ENCODE measurements at regions not wholly inside any gene's neighbourhood (a gene's known extent, or its start where the extent isn't known, plus 50 kb on each side); places are given as distances from the start of the nearest gene placed in this dataset.

GRCh38 chr18:34292594-34292993 is 67.9 kb upstream of the NOL4 start:
- 80% methylated on average over 2 of the region's 2 CpGs; no CpG with 5 or more reads in 1 of the 2 experiments for WGBS, 2 experiments (ENCODE audit: extremely low coverage in 1 of 2, insufficient coverage in 1 of 2, insufficient read length in 1 of 2, insufficient replicate concordance in 2 of 2, low coverage in 1 of 2, low lambda C conversion rate in 2 of 2, missing lambda C conversion rate in 1 of 2)
- no peak overlapping the region for H2AK5ac ChIP-seq (ENCODE audit: low read depth, low read length)
- peaks cover 3 to 13% of the 10 kb centered on the region in 2 experiments; a peak in 1 of 4 replicates for H3K9me3 ChIP-seq (ENCODE audit: insufficient read depth in 2 of 2, low read depth in 1 of 2, low read length in 1 of 2)
- no peak overlapping the region for H3K14ac ChIP-seq (ENCODE audit: insufficient read length)
- CTCF ChIA-PET (ENCODE audit: partially characterized antibody): interaction anchor here (0.7 to 1.5 kb wide), 3 partner anchors 30 to 68 kb away, joined by 3 to 4 read pairs (median 3); partner anchors contain the start of gene NOL4
- H3K4me2 ChIP-seq (ENCODE audit: insufficient read depth in 1 of 2, low read depth in 2 of 2, low read length in 2 of 2): no peak overlapping the region
- no peak overlapping the region for H2BK15ac ChIP-seq (ENCODE audit: low read length)
- no peaks in the 10 kb centered on the region for H3K27me3 ChIP-seq (replicated peaks in 1 of 4; ENCODE audit: control insufficient read depth in 3 of 4, extremely low read depth in 1 of 4, insufficient read depth in 3 of 4, low read length in 3 of 4)
- no peak overlapping the region for H3K9ac ChIP-seq (replicated peaks in 1 of 4; ENCODE audit: extremely low read depth in 1 of 4, low read depth in 3 of 4, low read length in 3 of 4)
- no peak overlapping the region for H2AFZ ChIP-seq (ENCODE audit: low read length)
- no peak overlapping the region for H3K18ac ChIP-seq (ENCODE audit: extremely low read depth, low read length)
- H3K79me1 ChIP-seq (ENCODE audit: low read depth, low read length): no peaks in the 10 kb centered on the region
- no peak overlapping the region for H2BK12ac ChIP-seq (ENCODE audit: low read depth, low read length)
- H3K23ac ChIP-seq (ENCODE audit: insufficient read length): no peak overlapping the region
- H3K4me1 ChIP-seq (replicated peaks in 1 of 4; ENCODE audit: control insufficient read depth in 3 of 4, insufficient read depth in 4 of 4, low read length in 3 of 4): no peaks in the 10 kb centered on the region
- H4K91ac ChIP-seq (replicated peaks; ENCODE audit: insufficient read length, low read length): no peak overlapping the region
- H3K4me3 ChIP-seq (ENCODE audit: extremely low read depth in 1 of 4, insufficient read depth in 2 of 4, low read depth in 3 of 4, low read length in 4 of 4): no peak overlapping the region
- TF ChIP-seq ASH2L (IDR thresholded peaks at IDR 0.05; ENCODE audit: low read length): no peak
- no peak for TF ChIP-seq EGR1 (IDR thresholded peaks at IDR 0.05; ENCODE audit: borderline replicate concordance, low read depth, low read length)
- TF ChIP-seq CEBPB (IDR thresholded peaks at IDR 0.05; ENCODE audit: low read depth, low read length): 0 out of 2 replicates have a peak, but pooled peaks have one; percentile 25
- no peak for FAIRE-seq
- no peaks in the 10 kb centered on the region for H3K23me2 ChIP-seq (ENCODE audit: low read depth, low read length)
- no peak overlapping the region for H4K5ac ChIP-seq (ENCODE audit: insufficient read length, low read depth, low read length)
- H2BK120ac ChIP-seq (replicated peaks; ENCODE audit: low read depth, low read length): no peak overlapping the region
- POLR2A ChIA-PET (ENCODE audit: partially characterized antibody): no interaction called here
- H3K36me3 ChIP-seq (ENCODE audit: control insufficient read depth in 2 of 4, insufficient read depth in 4 of 4, low read length in 3 of 4): no peaks in the 10 kb centered on the region
- DNase-seq (ENCODE audit: low read depth in 1 of 2, low spot score in 2 of 2): no peak
- H3K4ac ChIP-seq (replicated peaks; ENCODE audit: insufficient read length, low read depth, low read length): no peak overlapping the region
- H2BK5ac ChIP-seq (ENCODE audit: low read depth, low read length): no peak overlapping the region
- no peaks in the 10 kb centered on the region for H3K79me2 ChIP-seq (ENCODE audit: control insufficient read depth in 1 of 2, insufficient read depth in 2 of 2, low read length in 2 of 2)
- H4K8ac ChIP-seq (ENCODE audit: extremely low read depth, insufficient read depth, low read length): no peak overlapping the region
- no peak overlapping the region for H2BK20ac ChIP-seq (ENCODE audit: low read length)
- no peak overlapping the region for H3K27ac ChIP-seq (ENCODE audit: low read depth, low read length)
- no peak overlapping the region for H3K56ac ChIP-seq (replicated peaks; ENCODE audit: insufficient read length, low read depth, low read length)
- H4K20me1 ChIP-seq (replicated peaks in 1 of 2; ENCODE audit: control insufficient read depth in 1 of 2, insufficient read depth in 2 of 2, low read length in 2 of 2): no peaks in the 10 kb centered on the region
